Psoas muscle (tissue), 7 donors: ENCODE measurements at regions not wholly inside any gene's neighbourhood (a gene's known extent, or its start where the extent isn't known, plus 50 kb on each side); places are given as distances from the start of the nearest gene placed in this dataset.

Experiments
- ATAC-seq, 4 donors: fragments of 200-7000 bp; cut with Tn5 transposase; one replicate each; pipeline ENCODE4 v1.9.1; 2020; ENCODE audit warnings: moderate library complexity in 3 of 4, mild to moderate bottlenecking in 2 of 4
- DNase-seq, 2 donors: peaks; one replicate each; pipeline ENCODE4 v3.0.0-alpha.2; 2020
- H3K27ac ChIP-seq: fragments of 200-600 bp; one replicate; pipeline ENCODE4 v1.8.0; 2022
- H3K27me3 ChIP-seq, 3 donors: fragments of 200-600 bp in 1 of 3; one replicate each; pipeline versions ENCODE4 v1.6.1 to v1.8.0; 2013 to 2022; ENCODE audit warnings: low read length in 2 of 3, mild to moderate bottlenecking in 2 of 3, moderate library complexity in 1 of 3; ENCODE audit not compliant: insufficient read depth in 3 of 3
- H3K36me3 ChIP-seq, 2 donors: fragments of 200-600 bp in 1 of 2; one replicate each; pipeline versions ENCODE4 v1.6.1 to v1.8.0; 2013 to 2022; ENCODE audit warnings: low read depth in 1 of 2, mild to moderate bottlenecking in 1 of 2, moderate library complexity in 1 of 2; ENCODE audit not compliant: insufficient read depth in 1 of 2
- H3K4me1 ChIP-seq: fragments of 200-600 bp; one replicate; pipeline ENCODE4 v1.8.0; 2022
- H3K4me3 ChIP-seq: fragments of 200-600 bp; one replicate; pipeline ENCODE4 v1.8.0; 2022; ENCODE audit warnings: mild to moderate bottlenecking
- H3K9me3 ChIP-seq: fragments of 200-600 bp; one replicate; pipeline ENCODE4 v1.8.0; 2022
- CTCF ChIP-seq: fragments of 200-600 bp; IDR thresholded peaks from one replicate; pipeline ENCODE4 v1.8.0; 2022; ENCODE audit warnings: antibody characterized with exemption
- WGBS, 3 donors: extraction: QIAGEN DNeasy Blood & Tissue Kit; methylation state at CpG; one replicate each; pipeline versions ENCODE4 v1.1.6 to v1.1.7; 2013; 5-methylcytosine and 5-hydroxymethylcytosine counted together
- intact Hi-C, 2 donors: fragments of 100-400 bp; cut with DNase I; formaldehyde crosslinking; loops; one replicate each; pipeline versions ENCODE4 v1.11.0 to v1.14.2; 2022
- donor health status: healthy with polysubstance abuse.
- donor health status: DM: no; HTN: no; CAD: no; lungs with moderate emphysema.
- donor health status: Bipolar disorder and iron deficiency.
- donor health status: healthy.
- donor health status: DM: yes; HTN: yes; CAD: no.
- donor health status: DM: no; HTN: no; CAD: no.
- donor health status: DM: yes; HTN: yes; CAD: no.

GRCh38 chrX:145553702-145554101 is 263.9 kb upstream of the SLITRK2 start:
- Histone ChIP-seq H3K27me3 (no peaks in the 10 kb centered on the region), H3K4me3 (no peak overlapping the region), H3K9me3 (no peaks in the 10 kb centered on the region), H3K27ac (no peak overlapping the region), H3K4me1 (no peaks in the 10 kb centered on the region), H3K36me3 (no peaks in the 10 kb centered on the region)
- ATAC-seq (no peak), DNase-seq (no peak)
- intact Hi-C loops, result no loop called here
- 56 to 85% (median 73%) methylated on average over 3 to 4 of the region's 4 CpGs for WGBS, 3 donors
- no peak for TF ChIP-seq CTCF

GRCh38 chrX:145563159-145563558 is 254.5 kb upstream of the SLITRK2 start:
- TF ChIP-seq CTCF, result no peak
- H3K27me3 ChIP-seq, result no peaks in the 10 kb centered on the region
- DNase-seq (no peak), ATAC-seq (no peak)
- H3K36me3 ChIP-seq, result no peaks in the 10 kb centered on the region
- H3K9me3 ChIP-seq, result no peaks in the 10 kb centered on the region
- H3K4me1 ChIP-seq, result no peaks in the 10 kb centered on the region
- 52 to 59% (median 55%) methylated on average over 1 of the region's 1 CpG for WGBS, 3 donors
- no peak overlapping the region for H3K27ac ChIP-seq
- H3K4me3 ChIP-seq, result no peak overlapping the region
- intact Hi-C loops, result no loop called here

GRCh38 chrX:145609951-145610511 is 207.6 kb upstream of the SLITRK2 start:
- H3K4me3 ChIP-seq, result no peak overlapping the region
- no peak for ATAC-seq
- H3K4me1 ChIP-seq, result no peaks in the 10 kb centered on the region
- 66 to 83% (median 68%) methylated on average over 6 of the region's 6 CpGs for WGBS, 3 donors
- H3K36me3 ChIP-seq, result no peaks in the 10 kb centered on the region
- H3K27me3 ChIP-seq, result no peaks in the 10 kb centered on the region
- intact Hi-C loops, result no loop called here
- no peak overlapping the region for H3K27ac ChIP-seq
- H3K9me3 ChIP-seq, result no peaks in the 10 kb centered on the region
- no peak for TF ChIP-seq CTCF
- DNase-seq, result no peak

- Histone ChIP-seq H3K4me3 (no peak overlapping the region), H3K4me1 (no peaks in the 10 kb centered on the region), H3K36me3 (no peaks in the 10 kb centered on the region), H3K27me3 (no peaks in the 10 kb centered on the region), H3K27ac (no peak overlapping the region), H3K9me3 (no peaks in the 10 kb centered on the region)
- WGBS, 3 donors, result 55 to 93% (median 69%) methylated on average over 3 of the region's 3 CpGs
- no peak for DNase-seq
- no peak for TF ChIP-seq CTCF
- ATAC-seq, result no peak
- intact Hi-C loops, result no loop called here
Measured at GRCh38 chrX:145613894-145614293, 203.7 kb upstream of the SLITRK2 start.

GRCh38 chrX:145620666-145621065 is 197.0 kb upstream of the SLITRK2 start:
- ATAC-seq (no peak), DNase-seq (no peak)
- TF ChIP-seq CTCF, result no peak
- Histone ChIP-seq H3K27me3 (no peaks in the 10 kb centered on the region), H3K4me3 (no peak overlapping the region), H3K27ac (no peak overlapping the region), H3K9me3 (no peaks in the 10 kb centered on the region), H3K36me3 (no peaks in the 10 kb centered on the region), H3K4me1 (no peaks in the 10 kb centered on the region)
- intact Hi-C loops, result no loop called here
- WGBS, 3 donors, result 14 to 32% (median 20%) methylated on average over 1 of the region's 1 CpG
